SK-N-SH (cell line): ENCODE measurements at regions not wholly inside any gene's neighbourhood (a gene's known extent, or its start where the extent isn't known, plus 50 kb on each side); places are given as distances from the start of the nearest gene placed in this dataset.

Source experiments
- CTCF ChIA-PET: fragments of 300-600, 350-600 bp; formaldehyde crosslinking; extraction: SDS; loops from one replicate; lab custom pipeline; 2021; lab: Yijun Ruan, JAX
- POLR2A ChIA-PET: fragments of 350-600 bp; sonication (Branson Sonifier 250); formaldehyde crosslinking; extraction: SDS; loops from one replicate; lab custom pipeline; 2020; ENCODE audit warnings: antibody characterized with exemption, inconsistent platforms; lab: Yijun Ruan, JAX
- DNase-seq: peaks from one replicate; pipeline ENCODE4 v3.0.0; 2012
- H2AFZ ChIP-seq: fragments of 200-600 bp; sonication (generic); 2 replicates; pipeline ENCODE4 v1.8.1; 2016; ENCODE audit warnings: antibody characterized with exemption, mild to moderate bottlenecking, low read depth
- H3F3A ChIP-seq: fragments of 200-600 bp; sonication (generic); replicated peaks from 2 replicates; pipeline ENCODE3; 2016; ENCODE audit warnings: antibody characterized with exemption, mild to moderate bottlenecking; ENCODE audit not compliant: insufficient read depth
- H3K27ac ChIP-seq, 2 experiments: fragments of 200-500 bp in 1 of 2; fragments of 200-600 bp in 1 of 2; sonication (Bioruptor generic) in 1 of 2; sonication (generic), shearing (Covaris generic) in 1 of 2; 2 replicates each; pipeline versions ENCODE4 v1.5.1 to v1.6.1; 2014 to 2016; ENCODE audit warnings: low read depth in 2 of 2, inconsistent platforms in 1 of 2, low read length in 1 of 2, mild to moderate bottlenecking in 1 of 2, mixed read lengths in 1 of 2
- H3K27me3 ChIP-seq: fragments of 200-600 bp; sonication (generic), shearing (Covaris generic); 2 replicates; pipeline ENCODE4 v1.6.1; 2016; ENCODE audit warnings: mixed run types; ENCODE audit not compliant: insufficient read depth
- H3K36me3 ChIP-seq, 2 experiments: fragments of 200-500 bp in 1 of 2; fragments of 200-600 bp in 1 of 2; sonication (Bioruptor generic) in 1 of 2; sonication (generic) in 1 of 2; replicated peaks in 1 of 2; 2 replicates each; pipeline versions ENCODE3 to v1.5.1; 2014 to 2016; ENCODE audit warnings: low read length in 1 of 2, mild to moderate bottlenecking in 1 of 2; ENCODE audit not compliant: insufficient read depth in 2 of 2, control insufficient read depth in 1 of 2
- H3K4me1 ChIP-seq, 2 experiments: fragments of 200-500 bp in 1 of 2; fragments of 200-600 bp in 1 of 2; sonication (Bioruptor generic) in 1 of 2; sonication (generic), shearing (Covaris generic) in 1 of 2; 2 replicates each; pipeline versions ENCODE4 v1.5.1 to v1.6.1; 2014 to 2016; ENCODE audit warnings: low read depth in 1 of 2, low read length in 1 of 2, mixed run types in 1 of 2; ENCODE audit not compliant: insufficient read depth in 2 of 2, control insufficient read depth in 1 of 2
- H3K4me2 ChIP-seq: fragments of 200-600 bp; sonication (generic), shearing (Covaris generic); 2 replicates; pipeline ENCODE4 v1.6.1; 2017; ENCODE audit warnings: mixed run types
- H3K4me3 ChIP-seq, 2 experiments: fragments of 200-500 bp in 1 of 2; fragments of 200-600 bp in 1 of 2; sonication (Bioruptor generic) in 1 of 2; sonication (generic), shearing (Covaris generic) in 1 of 2; 2 replicates each; pipeline versions ENCODE4 v1.5.1 to v1.8.1; 2014 to 2016; ENCODE audit warnings: low read depth in 2 of 2, inconsistent platforms in 1 of 2, low read length in 1 of 2, mild to moderate bottlenecking in 1 of 2, mixed read lengths in 1 of 2, moderate library complexity in 1 of 2
- H3K79me2 ChIP-seq: fragments of 200-600 bp; sonication (generic); 2 replicates; pipeline ENCODE4 v1.8.1; 2017; ENCODE audit warnings: mild to moderate bottlenecking; ENCODE audit not compliant: insufficient read depth
- H3K9ac ChIP-seq: fragments of 200-600 bp; sonication (generic); 2 replicates; pipeline ENCODE4 v1.6.1; 2017; ENCODE audit warnings: mixed run types
- H3K9me2 ChIP-seq: fragments of 200-600 bp; sonication (generic); 2 replicates; pipeline ENCODE4 v1.6.1; 2017; ENCODE audit warnings: mixed run types
- H3K9me3 ChIP-seq: fragments of 200-600 bp; sonication (generic); 2 replicates; pipeline ENCODE4 v1.6.1; 2017; ENCODE audit warnings: mixed run types, mild to moderate bottlenecking, moderate library complexity
- H4K20me1 ChIP-seq: fragments of 200-600 bp; sonication (generic); 2 replicates; pipeline ENCODE4 v1.6.1; 2017; ENCODE audit warnings: mild to moderate bottlenecking, mixed run types; ENCODE audit not compliant: insufficient read depth
- CTCF ChIP-seq: fragments of 200-600 bp; sonication (generic); IDR thresholded peaks from 2 replicates; pipeline ENCODE4 v1.6.1; 2017; ENCODE audit warnings: antibody characterized with exemption, mild to moderate bottlenecking, moderate library complexity
- FOXJ3 ChIP-seq: sonication (generic); formaldehyde crosslinking; IDR thresholded peaks from 2 replicates; pipeline ENCODE4 v1.5.1; 2020; ENCODE audit warnings: mild to moderate bottlenecking, missing genetic modification reagents
- GABPA ChIP-seq: IDR thresholded peaks from 2 replicates; pipeline ENCODE4 v1.4.0; 2012; ENCODE audit warnings: low read depth, mild to moderate bottlenecking
- IRF3 ChIP-seq: fragments of 150-350 bp; IDR thresholded peaks from 2 replicates; pipeline ENCODE4 v1.6.1; 2016; ENCODE audit warnings: mild to moderate bottlenecking, low read depth, low read length
- MXI1 ChIP-seq: IDR thresholded peaks from 2 replicates; pipeline ENCODE4 v1.6.1; 2012; ENCODE audit warnings: mild to moderate bottlenecking, low read depth, low read length, improper control_type of control experiment
- NFIC ChIP-seq: IDR thresholded peaks from 2 replicates; pipeline ENCODE4 v1.4.0; 2012; ENCODE audit warnings: borderline replicate concordance
- PBX3 ChIP-seq: IDR thresholded peaks from 2 replicates; pipeline ENCODE4; 2012
- POLR2AphosphoS5 ChIP-seq: IDR thresholded peaks from 2 replicates; pipeline ENCODE4 v1.6.1; 2012; ENCODE audit warnings: low read depth, low read length
- REST ChIP-seq: IDR thresholded peaks from 2 replicates; pipeline ENCODE4 v1.6.1; 2012; ENCODE audit warnings: mild to moderate bottlenecking, low read depth, low read length, moderate library complexity
- RFX5 ChIP-seq: IDR thresholded peaks from 2 replicates; pipeline ENCODE4 v1.6.1; 2012; ENCODE audit warnings: mild to moderate bottlenecking, improper control_type of control experiment, low read length
- TAF1 ChIP-seq: IDR thresholded peaks from 2 replicates; pipeline ENCODE4 v1.6.1; 2012; ENCODE audit warnings: low read depth, mild to moderate bottlenecking, low read length, moderate library complexity, borderline replicate concordance
- TCF12 ChIP-seq: IDR thresholded peaks from 2 replicates; pipeline ENCODE4 v1.4.0; 2012
- TEAD4 ChIP-seq: IDR thresholded peaks from 2 replicates; pipeline ENCODE4 v1.4.0; 2012; ENCODE audit warnings: mild to moderate bottlenecking, borderline replicate concordance; ENCODE audit not compliant: insufficient read depth
- USF2 ChIP-seq: fragments of 150-350 bp; IDR thresholded peaks from 2 replicates; pipeline ENCODE4 v1.6.1; 2017; ENCODE audit warnings: antibody characterized with exemption, low read length, low read depth, borderline replicate concordance
- YY1 ChIP-seq: IDR thresholded peaks from 2 replicates; pipeline ENCODE4 v1.4.0; 2012; ENCODE audit warnings: low read depth, mild to moderate bottlenecking
- ZBTB33 ChIP-seq: IDR thresholded peaks from 2 replicates; pipeline ENCODE4 v1.4.0; 2012; ENCODE audit warnings: low read depth, borderline replicate concordance
- WGBS: methylation state at CpG from one replicate; pipeline ENCODE4 v1.1.6; 2017; ENCODE audit warnings: low lambda C conversion rate; 5-methylcytosine and 5-hydroxymethylcytosine counted together

GRCh38 chr4:17313194-17313593, 198.7 kb downstream of the QDPR start:
- H3K27ac ChIP-seq, result no peak overlapping the region
- no peaks in the 10 kb centered on the region for H3K36me3 ChIP-seq
- TF ChIP-seq MXI1 (no peak), TCF12 (peak; percentile 16; the same call in 1 of the 2 replicates)
- TF ChIP-seq, all 33 proteins: peak for 1
- Histone ChIP-seq H3K79me2 (no peaks in the 10 kb centered on the region), H3F3A (no peaks in the 10 kb centered on the region), H3K4me2 (no peak overlapping the region), H2AFZ (no peak overlapping the region), H4K20me1 (no peaks in the 10 kb centered on the region), H3K27me3 (no peaks in the 10 kb centered on the region), H3K9me2 (no peaks in the 10 kb centered on the region), H3K9me3 (no peaks in the 10 kb centered on the region), H3K9ac (no peak overlapping the region), H3K4me3 (no peak overlapping the region), H3K4me1 (no peaks in the 10 kb centered on the region; a peak in 1 of 4 replicates)
- ChIA-PET CTCF (interaction anchor here (0.8 to 1.2 kb wide), 3 partner anchors 11 to 397 kb away, joined by 3 to 5 read pairs (median 5); no protein-coding TSS in a partner anchor), POLR2A (no interaction called here)
- WGBS, result 46% methylated on average over 2 of the region's 2 CpGs
- DNase-seq, result no peak

- no peak overlapping the region for H2AFZ ChIP-seq
- 31% methylated on average over 1 of the region's 1 CpG for WGBS
- no peaks in the 10 kb centered on the region for H3F3A ChIP-seq
- POLR2A ChIA-PET, result no interaction called here
- H3K36me3 ChIP-seq, result no peaks in the 10 kb centered on the region
- H3K9me2 ChIP-seq, result no peaks in the 10 kb centered on the region
- H3K79me2 ChIP-seq, result no peaks in the 10 kb centered on the region
- H3K27me3 ChIP-seq, result no peaks in the 10 kb centered on the region
- no peak for DNase-seq
- H3K4me2 ChIP-seq, result peak overlapping the region; percentile 36; the same call in 1 of the 2 replicates
- H3K4me1 ChIP-seq, result no peaks in the 10 kb centered on the region; a peak in 1 of 4 replicates
- CTCF ChIA-PET, result interaction anchor here (1.8 kb wide), 1 partner anchor 10 kb away, joined by 4 read pairs; no protein-coding TSS in a partner anchor
- H4K20me1 ChIP-seq, result no peaks in the 10 kb centered on the region
- H3K27ac ChIP-seq, result peak overlapping the region in 1 of 2 experiments; percentile 28; a peak in 2 of 4 replicates
- H3K9me3 ChIP-seq, result no peaks in the 10 kb centered on the region
- no peak overlapping the region for H3K4me3 ChIP-seq
- no peak overlapping the region for H3K9ac ChIP-seq
- TF ChIP-seq TEAD4 (no peak), FOXJ3 (CRISPR knock-in tag) (no peak), GABPA (no peak), NFIC (no peak), RFX5 (no peak), YY1 (no peak), MXI1 (no peak), TAF1 (no peak), USF2 (no peak), CTCF (no peak), PBX3 (no peak), ZBTB33 (no peak), POLR2AphosphoS5 (no peak), IRF3 (no peak), REST (no peak)
Observed at GRCh38 chr4:17310269-17310652, 201.6 kb downstream of the QDPR start.
